DOHH2 (cell line): ENCODE measurements at regions not wholly inside any gene's neighbourhood (a gene's known extent, or its start where the extent isn't known, plus 50 kb on each side); places are given as distances from the start of the nearest gene placed in this dataset.

Experiments used
- EZH2phosphoT487 ChIP-seq: fragments of 200-600 bp; sonication (generic); IDR thresholded peaks from 2 replicates; pipeline ENCODE4 v1.6.1; 2017; ENCODE audit warnings: borderline replicate concordance, mild to moderate bottlenecking, antibody characterized with exemption, low read length, moderate library complexity, mixed read lengths
- TF ChIP-seq, protein P1 (sequence below): fragments of 200-600 bp; sonication (generic); IDR thresholded peaks from one replicate; pipeline ENCODE4 v1.5.1; 2014; ENCODE audit warnings: antibody characterized with exemption, mild to moderate bottlenecking, low read depth, low read length; ENCODE audit not compliant: poor library complexity, severe bottlenecking

DNA sequence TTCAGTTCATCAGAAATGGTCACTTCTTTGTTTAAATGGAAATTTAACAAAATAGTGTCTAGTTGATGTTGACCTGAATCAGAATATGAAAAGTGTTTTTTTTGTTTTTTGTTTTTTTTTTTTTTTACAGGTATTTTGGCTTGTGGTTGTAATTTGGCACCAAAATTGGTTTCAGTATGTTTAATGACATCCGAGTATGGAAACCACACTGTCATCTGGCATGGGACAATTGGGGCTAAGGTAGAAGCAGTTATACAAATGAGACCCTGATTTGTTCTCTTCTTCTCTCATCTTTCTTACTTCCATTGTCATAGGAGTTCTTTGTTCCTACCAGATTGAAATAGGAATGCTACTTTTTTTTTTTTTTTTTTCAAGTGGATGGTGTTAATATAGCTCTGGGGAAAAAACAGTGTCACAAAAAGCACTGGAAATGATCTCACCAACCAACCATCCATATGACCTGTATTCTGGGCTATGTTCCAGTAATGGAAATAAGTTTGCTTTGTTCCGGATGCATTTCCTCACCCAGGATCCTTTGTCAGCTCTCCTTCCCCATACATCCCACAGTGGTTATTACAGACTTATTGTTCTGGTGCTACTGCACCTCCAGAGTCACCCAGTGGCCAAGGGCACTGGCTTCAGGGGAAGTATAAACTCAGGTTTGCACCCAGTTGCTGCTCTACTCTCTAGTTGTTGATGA lies 95.8 kb downstream of the ATXN3L start:
- TF ChIP-seq, protein P1, sequence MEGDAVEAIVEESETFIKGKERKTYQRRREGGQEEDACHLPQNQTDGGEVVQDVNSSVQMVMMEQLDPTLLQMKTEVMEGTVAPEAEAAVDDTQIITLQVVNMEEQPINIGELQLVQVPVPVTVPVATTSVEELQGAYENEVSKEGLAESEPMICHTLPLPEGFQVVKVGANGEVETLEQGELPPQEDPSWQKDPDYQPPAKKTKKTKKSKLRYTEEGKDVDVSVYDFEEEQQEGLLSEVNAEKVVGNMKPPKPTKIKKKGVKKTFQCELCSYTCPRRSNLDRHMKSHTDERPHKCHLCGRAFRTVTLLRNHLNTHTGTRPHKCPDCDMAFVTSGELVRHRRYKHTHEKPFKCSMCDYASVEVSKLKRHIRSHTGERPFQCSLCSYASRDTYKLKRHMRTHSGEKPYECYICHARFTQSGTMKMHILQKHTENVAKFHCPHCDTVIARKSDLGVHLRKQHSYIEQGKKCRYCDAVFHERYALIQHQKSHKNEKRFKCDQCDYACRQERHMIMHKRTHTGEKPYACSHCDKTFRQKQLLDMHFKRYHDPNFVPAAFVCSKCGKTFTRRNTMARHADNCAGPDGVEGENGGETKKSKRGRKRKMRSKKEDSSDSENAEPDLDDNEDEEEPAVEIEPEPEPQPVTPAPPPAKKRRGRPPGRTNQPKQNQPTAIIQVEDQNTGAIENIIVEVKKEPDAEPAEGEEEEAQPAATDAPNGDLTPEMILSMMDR, result no peak
- no peak for TF ChIP-seq EZH2phosphoT487
